ENCODE measurements at regions not wholly inside any gene's neighbourhood (a gene's known extent, or its start where the extent isn't known, plus 50 kb on each side); places are given as distances from the start of the nearest gene placed in this dataset.
"Not testable (repeated sequence)": the region's sequence is repeated elsewhere in the genome, so short reads cannot be mapped to it uniquely, and the experiment has no call there.

- DNase-seq (no peak), ATAC-seq (no peak)
- intact Hi-C loops (cut with DNase I, micrococcal nuclease): no loop called here
- Histone ChIP-seq H3K36me3 (ENCODE audit: low read depth) (no peaks in the 10 kb centered on the region), H3K4me3 (no peak overlapping the region), H3K4me1 (ENCODE audit: low read depth) (no peaks in the 10 kb centered on the region), H3K9me3 (peaks cover 8% of the 10 kb centered on the region)
- TF ChIP-seq, protein P1, sequence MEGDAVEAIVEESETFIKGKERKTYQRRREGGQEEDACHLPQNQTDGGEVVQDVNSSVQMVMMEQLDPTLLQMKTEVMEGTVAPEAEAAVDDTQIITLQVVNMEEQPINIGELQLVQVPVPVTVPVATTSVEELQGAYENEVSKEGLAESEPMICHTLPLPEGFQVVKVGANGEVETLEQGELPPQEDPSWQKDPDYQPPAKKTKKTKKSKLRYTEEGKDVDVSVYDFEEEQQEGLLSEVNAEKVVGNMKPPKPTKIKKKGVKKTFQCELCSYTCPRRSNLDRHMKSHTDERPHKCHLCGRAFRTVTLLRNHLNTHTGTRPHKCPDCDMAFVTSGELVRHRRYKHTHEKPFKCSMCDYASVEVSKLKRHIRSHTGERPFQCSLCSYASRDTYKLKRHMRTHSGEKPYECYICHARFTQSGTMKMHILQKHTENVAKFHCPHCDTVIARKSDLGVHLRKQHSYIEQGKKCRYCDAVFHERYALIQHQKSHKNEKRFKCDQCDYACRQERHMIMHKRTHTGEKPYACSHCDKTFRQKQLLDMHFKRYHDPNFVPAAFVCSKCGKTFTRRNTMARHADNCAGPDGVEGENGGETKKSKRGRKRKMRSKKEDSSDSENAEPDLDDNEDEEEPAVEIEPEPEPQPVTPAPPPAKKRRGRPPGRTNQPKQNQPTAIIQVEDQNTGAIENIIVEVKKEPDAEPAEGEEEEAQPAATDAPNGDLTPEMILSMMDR (IDR thresholded peaks at IDR 0.05): no peak
Observed at GRCh38 chr3:189375532-189375931, 203.8 kb downstream of the TPRG1 start.

- ATAC-seq: no peak
- H3K36me3 ChIP-seq (ENCODE audit: low read depth): no peaks in the 10 kb centered on the region
- intact Hi-C loops (cut with DNase I, micrococcal nuclease): no loop called here
- DNase-seq: no peak
- TF ChIP-seq, protein P1 (IDR thresholded peaks at IDR 0.05): no peak
- H3K4me3 ChIP-seq: no peak overlapping the region
- H3K9me3 ChIP-seq: no peaks in the 10 kb centered on the region
- H3K4me1 ChIP-seq (ENCODE audit: low read depth): peaks cover 7% of the 10 kb centered on the region
Observed at GRCh38 chr3:189383630-189384029, 211.9 kb downstream of the TPRG1 start.

- not testable (repeated sequence) for ATAC-seq; H3K4me3 ChIP-seq; DNase-seq; H3K4me1 ChIP-seq (ENCODE audit: low read depth); H3K36me3 ChIP-seq (ENCODE audit: low read depth); H3K9me3 ChIP-seq
- intact Hi-C loops (cut with DNase I, micrococcal nuclease): loop anchor here in 1 of 2 donors (5.0 kb wide), 1 partner anchor 34 kb away; no protein-coding TSS in a partner anchor
Observed at GRCh38 chr3:189385880-189386279, 214.1 kb downstream of the TPRG1 start.

DNA sequence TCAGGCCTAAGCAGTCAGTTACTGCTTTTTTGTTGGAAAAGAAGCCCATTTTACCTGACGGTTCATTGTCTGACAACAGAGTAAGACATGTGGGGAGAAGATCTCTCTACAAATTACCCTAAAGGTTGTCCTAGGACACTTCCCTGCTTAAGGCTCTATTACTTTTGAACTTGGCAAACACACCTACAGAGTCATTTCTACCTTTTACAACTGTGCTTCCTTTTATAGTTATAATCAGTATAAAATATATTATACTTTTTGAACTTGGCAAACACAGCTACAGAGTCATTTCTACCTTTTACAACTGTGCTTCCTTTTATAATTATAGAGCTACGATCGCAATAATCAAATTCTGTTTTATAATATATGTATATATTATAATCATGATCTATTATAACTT, 215.0 kb downstream of the TPRG1 start:
- H3K4me3 ChIP-seq: no peak overlapping the region
- H3K4me1 ChIP-seq (ENCODE audit: low read depth): peaks cover 7% of the 10 kb centered on the region
- no peaks in the 10 kb centered on the region for H3K9me3 ChIP-seq
- intact Hi-C loops (cut with DNase I, micrococcal nuclease): loop anchor here in 1 of 2 donors (5.0 kb wide), 1 partner anchor 34 kb away; no protein-coding TSS in a partner anchor
- ATAC-seq (peak; percentile 94), DNase-seq (no peak)
- no peaks in the 10 kb centered on the region for H3K36me3 ChIP-seq (ENCODE audit: low read depth)
- TF ChIP-seq, protein P1 (IDR thresholded peaks at IDR 0.05): no peak

GRCh38 chr3:189389346-189389745, 217.6 kb downstream of the TPRG1 start:
- no peak for ATAC-seq
- no peaks in the 10 kb centered on the region for H3K9me3 ChIP-seq
- TF ChIP-seq, protein P1 (IDR thresholded peaks at IDR 0.05): no peak

GRCh38 chr3:189393598-189393997, 221.8 kb downstream of the TPRG1 start:
- peak; percentile 74 for ATAC-seq
- Histone ChIP-seq H3K9me3 (no peaks in the 10 kb centered on the region), H3K36me3 (ENCODE audit: low read depth) (no peaks in the 10 kb centered on the region), H3K4me3 (no peak overlapping the region), H3K4me1 (ENCODE audit: low read depth) (peaks cover 12% of the 10 kb centered on the region)
- peak in 1 of 3 donors; percentile 42 for DNase-seq
- intact Hi-C loops (cut with DNase I, micrococcal nuclease): no loop called here
- TF ChIP-seq, protein P1 (IDR thresholded peaks at IDR 0.05): no peak

More at GRCh38 chr3:189389346-189389745, 217.6 kb downstream of the TPRG1 start:
- no peak for DNase-seq
- H3K4me3 ChIP-seq: no peak overlapping the region
- intact Hi-C loops (cut with DNase I, micrococcal nuclease): loop anchor here in 1 of 2 donors (5.0 kb wide), 1 partner anchor 37 kb away; no protein-coding TSS in a partner anchor
- no peaks in the 10 kb centered on the region for H3K36me3 ChIP-seq (ENCODE audit: low read depth)
- peaks cover 11% of the 10 kb centered on the region for H3K4me1 ChIP-seq (ENCODE audit: low read depth)
